Type B pancreatic cell (in vitro differentiated cells): ENCODE measurements at regions not wholly inside any gene's neighbourhood (a gene's known extent, or its start where the extent isn't known, plus 50 kb on each side); places are given as distances from the start of the nearest gene placed in this dataset.
A peak's percentile ranks its signal among the peaks of the same experiment; 100 is the strongest.

ENCODE experiments used
- DNase-seq: peaks from one replicate; pipeline ENCODE4 v3.0.0; 2021; ENCODE audit warnings: mixed read lengths; ENCODE audit not compliant: unreplicated experiment; ENCODE audit errors: extremely low spot score
- H3K27ac Mint-ChIP-seq: 2 replicates; pipeline ENCODE4 v1.8.0; 2021; ENCODE audit warnings: mild to moderate bottlenecking, mixed read lengths
- H3K27me3 Mint-ChIP-seq: 2 replicates; pipeline ENCODE4 v1.8.0; 2021; ENCODE audit warnings: mixed read lengths
- H3K36me3 Mint-ChIP-seq: 2 replicates; pipeline ENCODE4 v1.8.0; 2021; ENCODE audit warnings: mixed read lengths
- H3K4me1 Mint-ChIP-seq: one replicate; pipeline ENCODE4 v1.8.0; 2021; ENCODE audit warnings: mixed read lengths; ENCODE audit not compliant: unreplicated experiment
- H3K4me3 Mint-ChIP-seq: 2 replicates; pipeline ENCODE4 v1.8.0; 2021; ENCODE audit warnings: mild to moderate bottlenecking, mixed read lengths
- H3K9me3 Mint-ChIP-seq: 2 replicates; pipeline ENCODE4 v1.8.0; 2021; ENCODE audit warnings: mixed read lengths
- CTCF ChIP-seq: fragments of 200-600 bp; sonication (generic); conservative IDR thresholded peaks from 2 replicates; pipeline ENCODE4 v1.5.0; 2021; ENCODE audit warnings: antibody characterized with exemption, mild to moderate bottlenecking

- TF ChIP-seq CTCF = no peak
- Mint-ChIP-seq H3K27me3 (peaks cover 3% of the 10 kb centered on the region), H3K36me3 (no peaks in the 10 kb centered on the region), H3K4me3 (no peak overlapping the region), H3K9me3 (peaks cover 6% of the 10 kb centered on the region), H3K27ac (no peak overlapping the region), H3K4me1 (no peaks in the 10 kb centered on the region)
- no peak for DNase-seq
Measured at GRCh38 chr4:170270628-170271027, 180.9 kb upstream of the AADAT start.

DNA sequence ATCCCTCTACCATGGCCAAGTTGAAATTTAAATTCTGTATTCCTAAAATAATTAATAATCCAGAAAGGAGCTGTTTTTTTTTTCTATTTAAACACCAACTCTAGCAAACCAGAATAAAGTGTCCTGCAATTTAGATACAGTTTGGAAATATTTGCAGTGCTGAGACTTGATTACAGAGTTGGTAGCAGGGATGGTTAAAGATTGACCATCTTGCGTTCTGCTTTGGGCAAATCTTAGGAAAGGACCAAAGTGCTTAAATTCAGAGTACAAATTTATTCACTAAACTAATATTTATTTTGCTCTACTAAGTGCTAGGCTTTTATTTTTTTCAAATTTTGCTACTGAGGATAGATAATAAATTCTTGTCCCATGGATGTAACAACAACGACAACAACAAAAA lies 180.2 kb upstream of the AADAT start:
- Mint-ChIP-seq H3K36me3 (no peaks in the 10 kb centered on the region), H3K4me3 (no peak overlapping the region), H3K27ac (no peak overlapping the region), H3K4me1 (no peaks in the 10 kb centered on the region), H3K27me3 (peaks cover 3% of the 10 kb centered on the region), H3K9me3 (peaks cover 6% of the 10 kb centered on the region)
- no peak for TF ChIP-seq CTCF
- DNase-seq = no peak

- Mint-ChIP-seq H3K27ac (no peak overlapping the region), H3K4me1 (no peaks in the 10 kb centered on the region), H3K36me3 (no peaks in the 10 kb centered on the region), H3K4me3 (no peak overlapping the region), H3K27me3 (no peaks in the 10 kb centered on the region), H3K9me3 (no peaks in the 10 kb centered on the region)
- peak; percentile 99 for TF ChIP-seq CTCF
- DNase-seq = peak; percentile 86
Measured at GRCh38 chr4:170259631-170260153, 169.9 kb upstream of the AADAT start.

- no peak for TF ChIP-seq CTCF
- Mint-ChIP-seq H3K36me3 (no peaks in the 10 kb centered on the region), H3K4me3 (no peak overlapping the region), H3K4me1 (no peaks in the 10 kb centered on the region), H3K27me3 (no peaks in the 10 kb centered on the region), H3K9me3 (no peaks in the 10 kb centered on the region), H3K27ac (no peak overlapping the region)
- no peak for DNase-seq
Measured at GRCh38 chr4:170256807-170257206, 167.1 kb upstream of the AADAT start.

GRCh38 chr4:170248576-170248975 lies 158.8 kb upstream of the AADAT start:
- DNase-seq = no peak

More at GRCh38 chr4:170248576-170248975, 158.8 kb upstream of the AADAT start:
- H3K4me3 Mint-ChIP-seq = no peak overlapping the region
- H3K27me3 Mint-ChIP-seq = no peaks in the 10 kb centered on the region
- no peaks in the 10 kb centered on the region for H3K36me3 Mint-ChIP-seq
- TF ChIP-seq CTCF = no peak
- H3K4me1 Mint-ChIP-seq = peaks cover 23% of the 10 kb centered on the region
- H3K9me3 Mint-ChIP-seq = no peaks in the 10 kb centered on the region
- H3K27ac Mint-ChIP-seq = no peak overlapping the region
